ENCODE measurements at regions not wholly inside any gene's neighbourhood (a gene's known extent, or its start where the extent isn't known, plus 50 kb on each side); places are given as distances from the start of the nearest gene placed in this dataset.

DNA sequence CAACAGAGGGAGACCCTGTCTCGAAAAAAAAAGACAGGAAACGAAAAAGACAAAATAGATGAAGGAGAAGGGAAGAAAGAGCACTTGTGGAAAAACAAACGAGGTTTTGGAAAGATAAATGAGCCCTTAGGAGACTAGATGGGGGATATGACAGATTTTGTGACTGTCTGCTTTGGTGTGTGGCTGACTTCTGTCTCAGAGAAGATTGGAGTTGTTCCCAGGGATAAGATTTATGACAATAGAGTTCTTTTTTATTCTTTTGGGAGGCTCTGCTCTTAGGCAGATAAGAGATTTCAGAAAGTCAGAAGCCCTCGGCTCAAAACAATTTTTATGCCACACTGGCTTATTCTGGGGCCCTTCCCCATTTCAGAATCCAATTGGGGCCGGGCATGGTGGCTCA, 73.9 kb upstream of the ATF7IP2 start:
- in situ Hi-C loops (cut with HindIII; ENCODE audit: low sequenced_read_pairs) = no loop called here
- TF ChIP-seq, protein P1, sequence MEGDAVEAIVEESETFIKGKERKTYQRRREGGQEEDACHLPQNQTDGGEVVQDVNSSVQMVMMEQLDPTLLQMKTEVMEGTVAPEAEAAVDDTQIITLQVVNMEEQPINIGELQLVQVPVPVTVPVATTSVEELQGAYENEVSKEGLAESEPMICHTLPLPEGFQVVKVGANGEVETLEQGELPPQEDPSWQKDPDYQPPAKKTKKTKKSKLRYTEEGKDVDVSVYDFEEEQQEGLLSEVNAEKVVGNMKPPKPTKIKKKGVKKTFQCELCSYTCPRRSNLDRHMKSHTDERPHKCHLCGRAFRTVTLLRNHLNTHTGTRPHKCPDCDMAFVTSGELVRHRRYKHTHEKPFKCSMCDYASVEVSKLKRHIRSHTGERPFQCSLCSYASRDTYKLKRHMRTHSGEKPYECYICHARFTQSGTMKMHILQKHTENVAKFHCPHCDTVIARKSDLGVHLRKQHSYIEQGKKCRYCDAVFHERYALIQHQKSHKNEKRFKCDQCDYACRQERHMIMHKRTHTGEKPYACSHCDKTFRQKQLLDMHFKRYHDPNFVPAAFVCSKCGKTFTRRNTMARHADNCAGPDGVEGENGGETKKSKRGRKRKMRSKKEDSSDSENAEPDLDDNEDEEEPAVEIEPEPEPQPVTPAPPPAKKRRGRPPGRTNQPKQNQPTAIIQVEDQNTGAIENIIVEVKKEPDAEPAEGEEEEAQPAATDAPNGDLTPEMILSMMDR (IDR thresholded peaks at IDR 0.05; ENCODE audit: low read depth, low read length) = no peak
- no peak for DNase-seq (ENCODE audit: low read depth, low spot score)
- H3K4me3 ChIP-seq (ENCODE audit: low read depth, low read length) = no peak overlapping the region

DNA sequence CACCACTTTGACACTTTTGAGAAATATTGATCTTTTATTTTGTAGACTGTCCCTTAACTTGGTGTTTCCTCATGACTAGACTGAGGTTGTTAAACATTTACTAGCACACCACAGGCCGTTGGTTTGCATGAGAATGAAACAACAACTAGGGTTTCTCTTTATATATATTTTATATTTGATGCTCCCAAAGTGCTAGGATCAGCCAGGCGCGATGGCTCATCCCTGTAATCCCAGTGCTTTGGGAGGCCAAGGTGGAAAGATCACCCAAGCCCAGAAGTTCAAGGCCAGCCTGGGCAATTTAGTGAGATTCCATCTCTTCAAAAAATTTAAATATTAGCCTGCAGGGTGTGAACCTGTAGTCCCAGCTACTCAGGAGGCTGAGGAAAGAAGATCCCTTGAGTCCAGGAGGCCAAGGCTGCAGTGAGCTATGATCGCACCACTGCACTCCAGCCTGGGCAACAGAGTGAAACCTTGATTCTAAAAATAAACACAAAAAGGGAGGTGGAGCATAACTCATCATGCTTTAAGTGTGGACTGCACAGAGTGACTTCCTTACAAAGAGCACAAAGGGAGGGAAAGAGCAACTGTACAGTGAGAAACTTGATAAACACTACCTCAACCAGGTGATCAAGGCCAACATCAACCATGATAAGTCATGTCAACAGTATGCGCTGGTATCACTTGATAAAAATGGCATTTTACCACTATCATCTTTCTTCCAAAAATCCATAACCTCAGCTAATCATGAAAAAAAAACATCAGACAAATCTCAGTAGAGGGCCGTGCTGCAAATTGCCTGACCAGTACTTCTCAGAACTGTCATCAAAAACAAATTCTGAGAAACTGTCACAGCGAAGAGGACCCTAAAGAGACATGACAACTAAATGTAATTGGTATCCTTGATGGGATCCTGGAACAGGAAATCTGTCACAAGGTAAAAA, 72.8 kb upstream of the ATF7IP2 start:
- H3K4me3 ChIP-seq (ENCODE audit: low read depth, low read length) = no peak overlapping the region
- DNase-seq (ENCODE audit: low read depth, low spot score) = no peak
- in situ Hi-C loops (cut with HindIII; ENCODE audit: low sequenced_read_pairs) = no loop called here
- TF ChIP-seq, protein P1 (IDR thresholded peaks at IDR 0.05; ENCODE audit: low read depth, low read length) = no peak

DNA sequence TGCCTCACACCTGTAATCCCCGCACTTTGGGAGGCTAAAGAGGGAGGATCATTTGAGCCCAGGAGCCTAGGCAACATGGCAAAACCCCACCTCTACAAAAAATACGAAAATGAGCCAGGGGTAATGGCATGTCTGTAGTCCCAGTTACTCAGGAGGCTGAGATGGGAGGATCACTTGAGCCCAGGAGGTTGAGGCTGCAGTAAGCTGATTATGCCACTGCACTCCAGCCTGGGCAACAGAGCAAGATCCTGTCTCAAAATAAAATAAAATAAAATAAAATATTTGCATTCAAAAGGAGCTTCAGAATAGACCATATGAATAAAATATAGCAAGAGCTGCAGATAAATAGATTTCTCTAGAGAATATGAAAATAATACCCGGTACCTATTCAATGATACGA, 71.5 kb upstream of the ATF7IP2 start:
- in situ Hi-C loops (cut with HindIII; ENCODE audit: low sequenced_read_pairs) = no loop called here
- DNase-seq (ENCODE audit: low read depth, low spot score) = no peak
- no peak overlapping the region for H3K4me3 ChIP-seq (ENCODE audit: low read depth, low read length)
- TF ChIP-seq, protein P1 (IDR thresholded peaks at IDR 0.05; ENCODE audit: low read depth, low read length) = no peak

DNA sequence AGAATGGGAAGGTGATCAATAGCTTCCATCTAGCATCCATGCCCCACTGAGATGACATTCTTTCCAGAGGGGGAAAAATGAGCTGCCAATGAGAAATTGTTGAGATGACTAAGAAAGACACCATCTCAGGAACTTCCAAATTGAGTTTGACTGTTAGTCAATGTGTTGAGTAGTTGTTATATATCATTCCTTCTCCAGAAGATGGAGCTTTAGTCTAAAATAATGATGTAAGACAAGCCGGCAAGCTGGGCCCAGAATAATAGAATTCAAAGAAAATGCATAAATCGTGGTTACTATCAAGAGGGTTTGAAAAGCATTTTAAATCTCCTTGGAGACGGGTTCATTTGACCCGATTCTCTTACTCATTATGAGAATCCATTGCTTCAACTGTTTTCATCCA, 71.0 kb upstream of the ATF7IP2 start:
- TF ChIP-seq, protein P1 (IDR thresholded peaks at IDR 0.05; ENCODE audit: low read depth, low read length) = no peak
- in situ Hi-C loops (cut with HindIII; ENCODE audit: low sequenced_read_pairs) = no loop called here
- no peak overlapping the region for H3K4me3 ChIP-seq (ENCODE audit: low read depth, low read length)
- DNase-seq (ENCODE audit: low read depth, low spot score) = peak; percentile 16

DNA sequence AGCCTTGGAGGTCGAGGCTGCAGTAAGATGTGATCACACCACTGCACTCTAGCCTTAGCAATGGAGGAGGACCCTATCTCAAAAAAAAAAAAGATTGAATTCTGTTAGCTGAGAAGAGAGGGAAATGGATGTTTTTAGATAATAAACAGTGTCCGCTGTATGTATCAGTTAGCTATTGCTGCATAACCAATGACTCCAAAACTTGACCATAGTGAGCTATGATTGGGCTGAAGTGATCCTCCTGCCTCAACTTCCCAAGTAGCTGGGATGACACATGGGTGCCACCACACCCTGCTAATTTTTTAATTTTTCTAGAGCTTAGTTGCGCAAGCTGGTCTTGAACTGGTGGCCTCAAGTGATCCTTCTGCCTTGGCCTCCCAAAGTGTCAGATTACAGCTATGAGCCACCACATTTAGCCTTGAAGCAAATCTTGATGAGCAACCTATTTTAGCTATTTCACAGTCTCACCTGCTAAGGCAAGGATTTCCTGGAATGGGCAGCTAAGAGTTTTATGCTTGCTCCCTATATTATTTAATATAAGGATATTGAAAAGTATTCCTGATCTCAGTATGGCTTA, 68.3 kb upstream of the ATF7IP2 start:
- in situ Hi-C loops (cut with HindIII; ENCODE audit: low sequenced_read_pairs) = no loop called here
- TF ChIP-seq, protein P1 (IDR thresholded peaks at IDR 0.05; ENCODE audit: low read depth, low read length) = no peak
- DNase-seq (ENCODE audit: low read depth, low spot score) = no peak
- no peak overlapping the region for H3K4me3 ChIP-seq (ENCODE audit: low read depth, low read length)

DNA sequence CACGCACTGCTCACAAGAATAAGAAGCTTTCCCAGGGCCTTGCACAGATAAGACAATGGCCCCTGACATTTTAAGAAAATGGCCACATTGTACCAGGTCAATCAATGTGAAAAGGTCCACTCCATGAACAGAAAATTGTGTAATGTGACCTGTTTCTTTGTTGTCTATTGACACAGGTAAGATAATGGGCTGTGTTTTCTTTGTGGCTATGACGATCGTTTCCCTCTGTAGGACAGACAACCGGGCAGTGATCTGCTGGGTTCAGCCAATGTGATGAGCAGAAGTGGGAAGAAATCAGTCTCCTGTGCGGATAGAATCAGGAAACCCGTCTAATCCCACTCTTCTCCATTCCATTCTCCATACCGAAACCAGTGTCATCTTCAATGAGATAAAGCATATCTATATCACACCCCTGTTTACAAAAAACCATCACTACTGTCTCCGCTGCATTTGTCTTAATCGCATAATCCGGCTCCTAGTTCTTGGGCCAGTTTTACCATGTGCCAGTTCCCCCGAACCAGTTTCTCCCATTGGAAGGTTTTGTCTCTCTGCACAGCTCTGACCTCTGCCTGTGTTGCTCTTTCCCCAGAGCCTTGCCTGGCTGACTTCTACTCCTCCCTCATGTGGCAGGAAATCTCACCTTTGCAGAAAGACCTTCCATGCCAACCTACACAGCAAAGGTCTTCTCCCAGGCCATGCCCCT, 66.9 kb upstream of the ATF7IP2 start:
- no peak for DNase-seq (ENCODE audit: low read depth, low spot score)
- in situ Hi-C loops (cut with HindIII; ENCODE audit: low sequenced_read_pairs) = no loop called here
- TF ChIP-seq, protein P1 (IDR thresholded peaks at IDR 0.05; ENCODE audit: low read depth, low read length) = no peak
- no peak overlapping the region for H3K4me3 ChIP-seq (ENCODE audit: low read depth, low read length)
